Endothelial cell of umbilical vein (primary cell): ENCODE measurements at regions not wholly inside any gene's neighbourhood (a gene's known extent, or its start where the extent isn't known, plus 50 kb on each side); places are given as distances from the start of the nearest gene placed in this dataset.

ENCODE experiments used
- BruUV-seq: library from RNA; stranded (reverse); fragments of 400-500 nt; replicated peaks from 2 replicates; lab custom pipeline; 2021; lab: Mats Ljungman, UMichigan
- CTCF ChIA-PET: fragments of 300-600, 350-600 bp; sonication (Branson Sonifier 250); formaldehyde crosslinking; loops from one replicate; lab custom pipeline; 2021; ENCODE audit warnings: antibody characterized with exemption, inconsistent platforms; lab: Charles Lee
- POLR2A ChIA-PET: fragments of 300-600, 350-600 bp; sonication (Branson Sonifier 250); formaldehyde crosslinking; loops from one replicate; lab custom pipeline; 2021; ENCODE audit warnings: antibody characterized with exemption, inconsistent platforms; lab: Charles Lee
- DNase-seq: peaks from one replicate; pipeline ENCODE4 v3.0.0-alpha.2; 2011; ENCODE audit warnings: low read depth, low spot score
- FAIRE-seq: peaks from 2 replicates; lab custom pipeline; 2011; peaks lifted over from hg19 to GRCh38; lab: Jason Lieb, UNC
- H2AFZ ChIP-seq: 2 replicates; pipeline ENCODE4 v1.6.0; 2012; ENCODE audit warnings: low read depth, low read length, control low read depth, inconsistent platforms
- H3K27ac ChIP-seq: 2 replicates; pipeline ENCODE4 v1.5.1; 2011; ENCODE audit warnings: low read depth, mild to moderate bottlenecking, control low read depth, low read length, moderate library complexity; ENCODE audit not compliant: insufficient read depth
- H3K27me3 ChIP-seq, 2 experiments: 2 replicates each; pipeline versions ENCODE4 v1.6.0 to v1.6.1; 2011; ENCODE audit warnings: low read length in 2 of 2, mixed read lengths in 1 of 2; ENCODE audit not compliant: control insufficient read depth in 2 of 2, insufficient read depth in 2 of 2
- H3K36me3 ChIP-seq, 2 experiments: 2 replicates in 1 of 2; 3 replicates in 1 of 2; pipeline ENCODE4 v1.5.1; 2011; ENCODE audit warnings: low read length in 2 of 2, mild to moderate bottlenecking in 1 of 2, moderate library complexity in 1 of 2; ENCODE audit not compliant: control insufficient read depth in 2 of 2, insufficient read depth in 2 of 2; ENCODE audit errors: extremely low read depth in 1 of 2
- H3K4me1 ChIP-seq: 3 replicates; pipeline ENCODE4 v1.5.1; 2011; ENCODE audit warnings: mild to moderate bottlenecking, low read length; ENCODE audit not compliant: control insufficient read depth, insufficient read depth; ENCODE audit errors: extremely low read depth
- H3K4me2 ChIP-seq: 2 replicates; pipeline ENCODE4 v1.6.1; 2011; ENCODE audit warnings: low read length, control low read depth, mixed read lengths; ENCODE audit not compliant: insufficient read depth
- H3K4me3 ChIP-seq, 3 experiments: fragments of 200-600 bp in 1 of 3; sonication (generic), shearing (Covaris generic) in 1 of 3; replicated peaks in 1 of 3; 2 replicates each; pipeline ENCODE4 v1.5.1; 2011 to 2016; ENCODE audit warnings: control low read depth in 3 of 3, low read length in 3 of 3, mild to moderate bottlenecking in 2 of 3, inconsistent platforms in 1 of 3, low read depth in 1 of 3, moderate library complexity in 1 of 3; ENCODE audit not compliant: insufficient read depth in 1 of 3
- H3K79me2 ChIP-seq: 2 replicates; pipeline ENCODE4 v1.6.0; 2012; ENCODE audit warnings: low read length, inconsistent platforms; ENCODE audit not compliant: control insufficient read depth, insufficient read depth
- H3K9ac ChIP-seq: replicated peaks from 2 replicates; pipeline ENCODE3; 2011; ENCODE audit warnings: low read length, control low read depth; ENCODE audit not compliant: insufficient read depth; ENCODE audit errors: extremely low read depth
- H3K9me1 ChIP-seq: replicated peaks from 3 replicates; pipeline ENCODE4 v1.6.0; 2011; ENCODE audit warnings: mild to moderate bottlenecking, low read length; ENCODE audit not compliant: control insufficient read depth, insufficient read depth; ENCODE audit errors: extremely low read depth
- H3K9me3 ChIP-seq: replicated peaks from 2 replicates; pipeline ENCODE4 v1.5.1; 2012; ENCODE audit warnings: low read length, inconsistent platforms; ENCODE audit not compliant: control insufficient read depth, insufficient read depth
- H4K20me1 ChIP-seq: replicated peaks from 2 replicates; pipeline ENCODE3; 2011; ENCODE audit warnings: mild to moderate bottlenecking, low read length; ENCODE audit not compliant: control insufficient read depth, insufficient read depth; ENCODE audit errors: extremely low read depth
- CTCF ChIP-seq, 2 donors: IDR thresholded peaks; 1 replicate in 1 of 2; 2 replicates in 1 of 2; pipeline ENCODE4 v1.5.1; 2011; ENCODE audit warnings: low read length in 2 of 2, mild to moderate bottlenecking in 2 of 2, moderate library complexity in 2 of 2, control low read depth in 1 of 2, inconsistent platforms in 1 of 2, low read depth in 1 of 2; ENCODE audit not compliant: insufficient read depth in 1 of 2; ENCODE audit errors: extremely low read depth in 1 of 2
- EZH2 ChIP-seq: IDR thresholded peaks from 2 replicates; pipeline ENCODE4 v1.6.1; 2012; ENCODE audit warnings: borderline replicate concordance, low read depth, mild to moderate bottlenecking, moderate library complexity, low read length, inconsistent platforms; ENCODE audit not compliant: severe bottlenecking
- FOS ChIP-seq: IDR thresholded peaks from 2 replicates; pipeline ENCODE4 v1.6.1; 2011; ENCODE audit warnings: mild to moderate bottlenecking, low read length, moderate library complexity, borderline replicate concordance; ENCODE audit not compliant: insufficient read depth
- GATA2 ChIP-seq: IDR thresholded peaks from 2 replicates; pipeline ENCODE4 v1.7.0; 2011; ENCODE audit warnings: low read depth, mild to moderate bottlenecking, moderate library complexity, mixed read lengths, low read length; ENCODE audit not compliant: insufficient read length, insufficient read depth
- JUN ChIP-seq: IDR thresholded peaks from 2 replicates; pipeline ENCODE4 v1.6.1; 2011; ENCODE audit warnings: borderline replicate concordance, low read depth; ENCODE audit not compliant: insufficient read length, insufficient read depth
- MAX ChIP-seq: IDR thresholded peaks from 2 replicates; pipeline ENCODE4 v1.6.1; 2011; ENCODE audit not compliant: insufficient read depth, insufficient read length
- MYC ChIP-seq: IDR thresholded peaks from one replicate; pipeline ENCODE4 v1.6.1; 2011; ENCODE audit warnings: mild to moderate bottlenecking, low read depth, low read length
- POLR2A ChIP-seq: IDR thresholded peaks from 2 replicates; pipeline ENCODE4 v1.6.1; 2012; ENCODE audit warnings: low read depth, mild to moderate bottlenecking, control low read depth, low read length
- POLR2AphosphoS5 ChIP-seq: IDR thresholded peaks from 2 replicates; pipeline ENCODE4 v1.6.1; 2012; ENCODE audit warnings: low read depth, mild to moderate bottlenecking, control low read depth, low read length, moderate library complexity; ENCODE audit not compliant: insufficient read depth
- dilution Hi-C: fragments of 300-500 bp; cut with MboI; formaldehyde crosslinking; loops from one replicate; pipeline ENCODE4 v1.15.0; 2019; ENCODE audit warnings: low sequenced_read_pairs; ENCODE audit not compliant: extremely low pct_ligation_motif_present
- intact Hi-C: fragments of 100-400 bp; cut with micrococcal nuclease; formaldehyde crosslinking; loops from one replicate; pipeline ENCODE4 v1.10.0; 2022

- FAIRE-seq (no peak), DNase-seq (no peak)
- intact Hi-C loops (no loop called here), dilution Hi-C loops (no loop called here)
- no peak overlapping the region for H3K9ac ChIP-seq
- TF ChIP-seq POLR2AphosphoS5 (no peak), JUN (no peak), POLR2A (no peak), EZH2 (no peak), MAX (no peak), MYC (no peak)
- H3K36me3 ChIP-seq, result no peaks in the 10 kb centered on the region
- H3K4me1 ChIP-seq, result no peaks in the 10 kb centered on the region
- H3K27ac ChIP-seq, result no peak overlapping the region
- no TSS peak for BruUV-seq
- H3K4me3 ChIP-seq, result no peak overlapping the region
- H3K9me3 ChIP-seq, result no peaks in the 10 kb centered on the region
- H3K9me1 ChIP-seq, result no peaks in the 10 kb centered on the region
- POLR2A ChIA-PET, result no interaction called here
- H3K4me2 ChIP-seq, result no peak overlapping the region
- CTCF ChIA-PET, result no interaction called here
- no peaks in the 10 kb centered on the region for H3K27me3 ChIP-seq
- H3K79me2 ChIP-seq, result no peaks in the 10 kb centered on the region
- no peak overlapping the region for H2AFZ ChIP-seq
- no peaks in the 10 kb centered on the region for H4K20me1 ChIP-seq
Observed at GRCh38 chr1:168792592-168793125, 63.7 kb upstream of the DPT start.

GRCh38 chr1:168794057-168794456, 65.1 kb upstream of the DPT start:
- TF ChIP-seq GATA2, result no peak
- TF ChIP-seq EZH2, result no peak
- no peak for TF ChIP-seq JUN
- TF ChIP-seq FOS, result no peak
- no peak for TF ChIP-seq MYC
- no peak for TF ChIP-seq MAX
- no peak for TF ChIP-seq CTCF (IDR thresholded peaks at IDR 0.05; ENCODE audit: extremely low read depth in 1 of 2, insufficient read depth in 1 of 2, low read depth in 1 of 2, low read length in 2 of 2)
- no peak for TF ChIP-seq POLR2A
- TF ChIP-seq POLR2AphosphoS5, result no peak
- H3K4me2 ChIP-seq, result no peak overlapping the region
- BruUV-seq, result no TSS peak
- H4K20me1 ChIP-seq, result no peaks in the 10 kb centered on the region
- no peaks in the 10 kb centered on the region for H3K4me1 ChIP-seq
- no peaks in the 10 kb centered on the region for H3K9me1 ChIP-seq
- ChIA-PET POLR2A (no interaction called here), CTCF (interaction anchor here (1.3 kb wide), 1 partner anchor 10 kb away, joined by 3 read pairs; no protein-coding TSS in a partner anchor)
- dilution Hi-C loops (no loop called here), intact Hi-C loops (no loop called here)
- FAIRE-seq (no peak), DNase-seq (no peak)
- no peak overlapping the region for H3K9ac ChIP-seq
- no peaks in the 10 kb centered on the region for H3K27me3 ChIP-seq
- H3K79me2 ChIP-seq, result no peaks in the 10 kb centered on the region
- H3K4me3 ChIP-seq, result no peak overlapping the region
- H3K36me3 ChIP-seq, result no peaks in the 10 kb centered on the region
- H3K9me3 ChIP-seq, result no peaks in the 10 kb centered on the region
- no peak overlapping the region for H3K27ac ChIP-seq
- H2AFZ ChIP-seq, result no peak overlapping the region
